PC-9 (cell line): ENCODE measurements at regions not wholly inside any gene's neighbourhood (a gene's known extent, or its start where the extent isn't known, plus 50 kb on each side); places are given as distances from the start of the nearest gene placed in this dataset.

ENCODE experiments used
- EZH2 ChIP-seq: fragments of 200-600 bp; sonication (generic); IDR thresholded peaks from 2 replicates; pipeline ENCODE4 v1.8.0; 2017; ENCODE audit warnings: antibody characterized with exemption, low read depth
- TF ChIP-seq, protein P1 (sequence below): fragments of 200-600 bp; sonication (generic); conservative IDR thresholded peaks from 2 replicates; pipeline ENCODE4 v1.6.1; 2017; ENCODE audit warnings: mixed run types, antibody characterized with exemption, mild to moderate bottlenecking, moderate library complexity

GRCh38 chr13:104843401-104843800 is 1692.1 kb downstream of the EFNB2 start:
- TF ChIP-seq, protein P1, sequence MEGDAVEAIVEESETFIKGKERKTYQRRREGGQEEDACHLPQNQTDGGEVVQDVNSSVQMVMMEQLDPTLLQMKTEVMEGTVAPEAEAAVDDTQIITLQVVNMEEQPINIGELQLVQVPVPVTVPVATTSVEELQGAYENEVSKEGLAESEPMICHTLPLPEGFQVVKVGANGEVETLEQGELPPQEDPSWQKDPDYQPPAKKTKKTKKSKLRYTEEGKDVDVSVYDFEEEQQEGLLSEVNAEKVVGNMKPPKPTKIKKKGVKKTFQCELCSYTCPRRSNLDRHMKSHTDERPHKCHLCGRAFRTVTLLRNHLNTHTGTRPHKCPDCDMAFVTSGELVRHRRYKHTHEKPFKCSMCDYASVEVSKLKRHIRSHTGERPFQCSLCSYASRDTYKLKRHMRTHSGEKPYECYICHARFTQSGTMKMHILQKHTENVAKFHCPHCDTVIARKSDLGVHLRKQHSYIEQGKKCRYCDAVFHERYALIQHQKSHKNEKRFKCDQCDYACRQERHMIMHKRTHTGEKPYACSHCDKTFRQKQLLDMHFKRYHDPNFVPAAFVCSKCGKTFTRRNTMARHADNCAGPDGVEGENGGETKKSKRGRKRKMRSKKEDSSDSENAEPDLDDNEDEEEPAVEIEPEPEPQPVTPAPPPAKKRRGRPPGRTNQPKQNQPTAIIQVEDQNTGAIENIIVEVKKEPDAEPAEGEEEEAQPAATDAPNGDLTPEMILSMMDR = no peak
- TF ChIP-seq EZH2 = no peak
